ENCODE measurements at regions not wholly inside any gene's neighbourhood (a gene's known extent, or its start where the extent isn't known, plus 50 kb on each side); places are given as distances from the start of the nearest gene placed in this dataset.

GRCh38 chr18:65278939-65279667 lies 471.7 kb upstream of the CDH7 start:
- no peaks in the 10 kb centered on the region for H3K9me3 Mint-ChIP-seq
- no peaks in the 10 kb centered on the region for H3K4me1 Mint-ChIP-seq
- no peaks in the 10 kb centered on the region for H3K27me3 Mint-ChIP-seq (ENCODE audit: low read depth)
- no peaks in the 10 kb centered on the region for H3K36me3 Mint-ChIP-seq
- no peak overlapping the region for H3K27ac Mint-ChIP-seq
- no peak for DNase-seq (ENCODE audit: low spot score in 2 of 2, unreplicated experiment in 2 of 2)
- H3K4me3 Mint-ChIP-seq, result no peak overlapping the region
- TF ChIP-seq CTCF (IDR thresholded peaks at IDR 0.05; ENCODE audit: unreplicated experiment), result no peak

- no peak for TF ChIP-seq CTCF (IDR thresholded peaks at IDR 0.05; ENCODE audit: unreplicated experiment)
- Mint-ChIP-seq H3K27me3 (ENCODE audit: low read depth) (no peaks in the 10 kb centered on the region), H3K27ac (no peak overlapping the region), H3K4me3 (no peak overlapping the region), H3K36me3 (no peaks in the 10 kb centered on the region), H3K4me1 (no peaks in the 10 kb centered on the region), H3K9me3 (no peaks in the 10 kb centered on the region)
- no peak for DNase-seq (ENCODE audit: low spot score in 2 of 2, unreplicated experiment in 2 of 2)
These were observed 481.4 kb upstream of the CDH7 start for GRCh38 chr18:65269375-65269774.

GRCh38 chr18:65265761-65266160 lies 485.1 kb upstream of the CDH7 start:
- H3K4me1 Mint-ChIP-seq, result no peaks in the 10 kb centered on the region
- TF ChIP-seq CTCF (IDR thresholded peaks at IDR 0.05; ENCODE audit: unreplicated experiment), result no peak

GRCh38 chr18:65260030-65260429 lies 490.8 kb upstream of the CDH7 start:
- no peaks in the 10 kb centered on the region for H3K36me3 Mint-ChIP-seq
- no peaks in the 10 kb centered on the region for H3K27me3 Mint-ChIP-seq (ENCODE audit: low read depth)
- H3K27ac Mint-ChIP-seq, result no peak overlapping the region
- H3K9me3 Mint-ChIP-seq, result no peaks in the 10 kb centered on the region
- no peak for DNase-seq (ENCODE audit: low spot score in 2 of 2, unreplicated experiment in 2 of 2)
- TF ChIP-seq CTCF (IDR thresholded peaks at IDR 0.05; ENCODE audit: unreplicated experiment), result no peak
- no peaks in the 10 kb centered on the region for H3K4me1 Mint-ChIP-seq
- no peak overlapping the region for H3K4me3 Mint-ChIP-seq

More at GRCh38 chr18:65265761-65266160, 485.1 kb upstream of the CDH7 start:
- Mint-ChIP-seq H3K9me3 (no peaks in the 10 kb centered on the region), H3K27me3 (ENCODE audit: low read depth) (no peaks in the 10 kb centered on the region), H3K36me3 (no peaks in the 10 kb centered on the region), H3K27ac (no peak overlapping the region), H3K4me3 (no peak overlapping the region)
- DNase-seq (ENCODE audit: low spot score in 2 of 2, unreplicated experiment in 2 of 2), result no peak

- Mint-ChIP-seq H3K27ac (no peak overlapping the region), H3K4me3 (no peak overlapping the region), H3K36me3 (no peaks in the 10 kb centered on the region), H3K9me3 (no peaks in the 10 kb centered on the region), H3K27me3 (ENCODE audit: low read depth) (no peaks in the 10 kb centered on the region), H3K4me1 (no peaks in the 10 kb centered on the region)
- DNase-seq (ENCODE audit: low spot score in 2 of 2, unreplicated experiment in 2 of 2), result no peak
- no peak for TF ChIP-seq CTCF (IDR thresholded peaks at IDR 0.05; ENCODE audit: unreplicated experiment)
These were observed 491.4 kb upstream of the CDH7 start for GRCh38 chr18:65259403-65259802.
